GM23248 (cell line): ENCODE measurements at regions not wholly inside any gene's neighbourhood (a gene's known extent, or its start where the extent isn't known, plus 50 kb on each side); places are given as distances from the start of the nearest gene placed in this dataset.

Experiments
- DNase-seq: peaks from one replicate; pipeline ENCODE4 v3.0.0-alpha.2; 2015
- H2AFZ ChIP-seq: fragments of 200-600 bp; sonication (generic); 2 replicates; pipeline ENCODE4 v1.6.1; 2016; ENCODE audit warnings: antibody characterized with exemption
- H3F3A ChIP-seq: fragments of 200-600 bp; sonication (generic); 2 replicates; pipeline ENCODE4 v1.6.1; 2016; ENCODE audit warnings: mild to moderate bottlenecking, antibody characterized with exemption, mixed run types; ENCODE audit not compliant: insufficient read depth
- H3K27ac ChIP-seq: fragments of 200-600 bp; sonication (generic); 2 replicates; pipeline ENCODE4 v1.5.1; 2016; ENCODE audit warnings: mild to moderate bottlenecking
- H3K27me3 ChIP-seq: fragments of 200-600 bp; sonication (generic); replicated peaks from 2 replicates; pipeline ENCODE4 v1.6.1; 2016; ENCODE audit warnings: mild to moderate bottlenecking; ENCODE audit not compliant: insufficient read depth
- H3K36me3 ChIP-seq: fragments of 200-600 bp; sonication (generic); 2 replicates; pipeline ENCODE4 v1.6.1; 2016; ENCODE audit warnings: low read depth, mild to moderate bottlenecking
- H3K4me1 ChIP-seq: fragments of 200-600 bp; sonication (generic); 2 replicates; pipeline ENCODE4 v1.6.1; 2016; ENCODE audit warnings: mild to moderate bottlenecking; ENCODE audit not compliant: insufficient read depth
- H3K4me2 ChIP-seq: fragments of 200-600 bp; sonication (generic); one replicate; pipeline ENCODE4 v1.6.1; 2016; ENCODE audit warnings: mild to moderate bottlenecking; ENCODE audit not compliant: unreplicated experiment
- H3K4me3 ChIP-seq: fragments of 200-600 bp; sonication (generic); 2 replicates; pipeline ENCODE4 v1.5.1; 2016; ENCODE audit warnings: mild to moderate bottlenecking
- H3K79me2 ChIP-seq: fragments of 200-600 bp; sonication (generic); 2 replicates; pipeline ENCODE4 v1.6.1; 2016; ENCODE audit warnings: mild to moderate bottlenecking; ENCODE audit not compliant: insufficient read depth
- H3K9ac ChIP-seq: fragments of 200-600 bp; sonication (generic); 2 replicates; pipeline ENCODE4 v1.6.1; 2016; ENCODE audit warnings: mild to moderate bottlenecking
- H3K9me2 ChIP-seq: fragments of 200-600 bp; sonication (generic); 2 replicates; pipeline ENCODE4 v1.6.1; 2016; ENCODE audit warnings: mixed run types, mild to moderate bottlenecking, moderate library complexity; ENCODE audit not compliant: insufficient read depth
- H3K9me3 ChIP-seq: fragments of 200-600 bp; sonication (generic); one replicate; pipeline ENCODE4 v1.6.1; 2017; ENCODE audit warnings: low read depth
- H4K20me1 ChIP-seq: fragments of 200-600 bp; sonication (generic); 2 replicates; pipeline ENCODE4 v1.6.0; 2016; ENCODE audit not compliant: insufficient read depth
- EZH2 ChIP-seq: fragments of 200-600 bp; sonication (generic); IDR thresholded peaks from 2 replicates; pipeline ENCODE4 v1.6.1; 2018; ENCODE audit warnings: antibody characterized with exemption, mild to moderate bottlenecking; ENCODE audit not compliant: insufficient read depth, poor library complexity, severe bottlenecking
- EZH2phosphoT487 ChIP-seq: fragments of 200-600 bp; sonication (generic); IDR thresholded peaks from 2 replicates; pipeline ENCODE4 v1.6.1; 2018; ENCODE audit warnings: antibody characterized with exemption, moderate library complexity, mild to moderate bottlenecking, low read depth; ENCODE audit not compliant: insufficient read depth
- WGBS, 2 experiments: methylation state at CpG; one replicate each; pipeline ENCODE4 v1.1.6; 2015 to 2017; ENCODE audit warnings: low lambda C conversion rate in 2 of 2, low coverage in 1 of 2; ENCODE audit errors: missing lambda C conversion rate in 2 of 2; 5-methylcytosine and 5-hydroxymethylcytosine counted together
- in situ Hi-C: fragments of 300-500 bp; cut with MboI; formaldehyde crosslinking; loops from 2 replicates; pipeline ENCODE4 v1.15.0; 2020

- TF ChIP-seq EZH2phosphoT487 (no peak), EZH2 (no peak)
- Histone ChIP-seq H2AFZ (no peak overlapping the region), H3K4me2 (no peak overlapping the region), H3F3A (no peaks in the 10 kb centered on the region), H3K9ac (no peak overlapping the region), H3K9me3 (no peaks in the 10 kb centered on the region), H3K4me3 (no peak overlapping the region), H4K20me1 (no peaks in the 10 kb centered on the region), H3K36me3 (no peaks in the 10 kb centered on the region), H3K79me2 (no peaks in the 10 kb centered on the region), H3K4me1 (no peaks in the 10 kb centered on the region), H3K27me3 (peaks cover 9% of the 10 kb centered on the region), H3K27ac (no peak overlapping the region), H3K9me2 (no peaks in the 10 kb centered on the region)
- no peak for DNase-seq
- in situ Hi-C loops, result no loop called here
- 86 to 89% methylated on average over 3 of the region's 3 CpGs for WGBS, 2 experiments
Measured at GRCh38 chr10:78589687-78590086, 479.1 kb upstream of the ZMIZ1 start.

DNA sequence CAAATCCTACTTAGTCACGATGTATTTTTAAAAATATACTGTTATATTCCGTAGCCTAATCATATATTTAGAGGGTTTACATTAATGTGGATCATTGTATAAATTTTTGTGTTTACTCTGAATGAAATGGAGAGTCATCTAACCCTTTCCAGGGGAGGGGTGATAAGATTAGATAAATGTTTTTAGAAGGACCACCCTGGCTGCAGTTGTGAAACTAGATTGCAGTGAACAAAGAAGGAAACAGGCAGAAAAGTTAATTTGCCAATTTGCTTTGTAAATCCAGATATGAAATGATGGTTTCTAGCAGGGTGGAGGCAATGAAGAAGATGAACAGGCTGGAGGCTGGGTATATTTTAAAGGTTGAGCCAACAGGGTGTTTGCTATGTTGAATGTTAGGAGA lies 477.7 kb upstream of the ZMIZ1 start:
- TF ChIP-seq EZH2 (no peak), EZH2phosphoT487 (no peak)
- Histone ChIP-seq H3K9me2 (no peaks in the 10 kb centered on the region), H3K4me3 (no peak overlapping the region), H3K27me3 (peaks cover 9% of the 10 kb centered on the region), H3K27ac (no peak overlapping the region), H3K9me3 (no peaks in the 10 kb centered on the region), H3F3A (no peaks in the 10 kb centered on the region), H3K4me1 (no peaks in the 10 kb centered on the region), H3K9ac (no peak overlapping the region), H3K79me2 (no peaks in the 10 kb centered on the region), H3K4me2 (no peak overlapping the region), H3K36me3 (no peaks in the 10 kb centered on the region), H2AFZ (no peak overlapping the region), H4K20me1 (no peaks in the 10 kb centered on the region)
- in situ Hi-C loops, result no loop called here
- 79 to 85% methylated on average over 2 of the region's 2 CpGs for WGBS, 2 experiments
- no peak for DNase-seq

DNA sequence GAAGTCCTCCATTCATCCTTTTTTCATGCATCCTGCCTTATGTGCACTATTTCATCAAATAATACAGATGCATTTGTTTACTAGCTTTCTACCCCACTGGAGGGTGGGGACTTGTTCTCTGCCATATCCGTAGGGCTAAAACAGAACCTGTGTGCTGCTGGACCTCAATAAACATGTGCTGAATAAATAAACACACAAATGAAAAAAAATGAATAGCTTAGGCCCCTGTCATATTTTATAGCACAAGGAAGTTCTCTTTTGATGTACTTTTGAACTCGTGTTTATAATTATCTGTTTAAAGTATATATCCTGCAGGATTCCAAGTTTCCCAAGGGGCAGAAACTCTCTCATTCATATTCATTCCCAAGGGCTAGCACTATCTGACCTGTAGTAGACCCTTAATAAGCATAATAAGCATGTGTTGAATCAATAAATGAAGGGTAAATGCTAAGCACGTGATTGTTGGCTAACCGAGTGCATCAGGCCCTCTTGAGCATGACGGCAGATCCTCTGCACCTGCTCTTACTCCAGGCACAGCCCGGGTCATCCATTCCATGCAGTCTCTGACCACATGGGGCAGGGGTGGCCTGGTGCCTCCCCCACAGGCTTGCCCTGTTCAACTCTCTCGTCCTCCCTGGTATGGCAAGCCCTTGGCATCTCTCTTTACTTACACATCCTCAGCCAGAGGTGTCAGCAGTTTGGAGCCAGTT lies 474.1 kb upstream of the ZMIZ1 start:
- H3K9me2 ChIP-seq, result no peaks in the 10 kb centered on the region
- no peaks in the 10 kb centered on the region for H3K9me3 ChIP-seq
- H3F3A ChIP-seq, result no peaks in the 10 kb centered on the region
- H3K9ac ChIP-seq, result no peak overlapping the region
- no peak overlapping the region for H2AFZ ChIP-seq
- no peak overlapping the region for H3K4me2 ChIP-seq
- no peaks in the 10 kb centered on the region for H4K20me1 ChIP-seq
- 62 to 65% methylated on average over 7 of the region's 7 CpGs for WGBS, 2 experiments
- peaks cover 23% of the 10 kb centered on the region for H3K27me3 ChIP-seq
- in situ Hi-C loops, result no loop called here
- H3K4me3 ChIP-seq, result no peak overlapping the region
- no peak for DNase-seq
- no peaks in the 10 kb centered on the region for H3K36me3 ChIP-seq
- TF ChIP-seq EZH2, result no peak
- no peak for TF ChIP-seq EZH2phosphoT487
- no peaks in the 10 kb centered on the region for H3K4me1 ChIP-seq
- H3K79me2 ChIP-seq, result no peaks in the 10 kb centered on the region
- H3K27ac ChIP-seq, result no peak overlapping the region

- Histone ChIP-seq H3K9me3 (no peaks in the 10 kb centered on the region), H3K79me2 (no peaks in the 10 kb centered on the region), H3K36me3 (no peaks in the 10 kb centered on the region), H3K4me3 (no peak overlapping the region), H3K9ac (no peak overlapping the region), H3K27ac (no peak overlapping the region), H3K4me1 (no peaks in the 10 kb centered on the region), H2AFZ (no peak overlapping the region), H3F3A (no peaks in the 10 kb centered on the region), H3K9me2 (no peaks in the 10 kb centered on the region), H3K27me3 (peaks cover 27% of the 10 kb centered on the region), H4K20me1 (no peaks in the 10 kb centered on the region), H3K4me2 (no peak overlapping the region)
- no peak for DNase-seq
- WGBS, 2 experiments, result 38 to 42% methylated on average over 5 of the region's 5 CpGs
- no peak for TF ChIP-seq EZH2phosphoT487
- TF ChIP-seq EZH2, result no peak
- in situ Hi-C loops, result no loop called here
Measured at GRCh38 chr10:78595269-78595619, 473.5 kb upstream of the ZMIZ1 start.

- TF ChIP-seq EZH2phosphoT487, result no peak
- TF ChIP-seq EZH2, result no peak
- H3K9me2 ChIP-seq, result no peaks in the 10 kb centered on the region
- H3K9me3 ChIP-seq, result no peaks in the 10 kb centered on the region
- H4K20me1 ChIP-seq, result no peaks in the 10 kb centered on the region
- no peak overlapping the region for H3K4me3 ChIP-seq
- H3K27ac ChIP-seq, result no peak overlapping the region
- no peak overlapping the region for H3K4me2 ChIP-seq
- in situ Hi-C loops, result no loop called here
- no peaks in the 10 kb centered on the region for H3K4me1 ChIP-seq
- H3K9ac ChIP-seq, result no peak overlapping the region
- H3F3A ChIP-seq, result no peaks in the 10 kb centered on the region
- H3K79me2 ChIP-seq, result no peaks in the 10 kb centered on the region
- DNase-seq, result no peak
- H3K27me3 ChIP-seq, result peaks cover 27% of the 10 kb centered on the region
- WGBS, 2 experiments, result 91 to 94% methylated on average over 2 of the region's 2 CpGs
- H2AFZ ChIP-seq, result no peak overlapping the region
- H3K36me3 ChIP-seq, result no peaks in the 10 kb centered on the region
Measured at GRCh38 chr10:78596556-78596955, 472.2 kb upstream of the ZMIZ1 start.
